GM21447 (cell line): ENCODE measurements at regions not wholly inside any gene's neighbourhood (a gene's known extent, or its start where the extent isn't known, plus 50 kb on each side); places are given as distances from the start of the nearest gene placed in this dataset.
"Not testable (repeated sequence)": the region's sequence is repeated elsewhere in the genome, so short reads cannot be mapped to it uniquely, and the experiment has no call there.

Experiments used
- ATAC-seq: cut with Tn5 transposase; IDR thresholded peaks from one replicate; pipeline ENCODE4 v1.9.1; 2021; ENCODE audit not compliant: unreplicated experiment

- no peak for ATAC-seq
Observed at GRCh38 chr2:17148407-17149145, 369.7 kb downstream of the RAD51AP2 start.

GRCh38 chr2:17146358-17146757 is 371.9 kb downstream of the RAD51AP2 start:
- ATAC-seq = no peak

- no peak for ATAC-seq
Observed at GRCh38 chr2:17136877-17137276, 381.4 kb downstream of the RAD51AP2 start.

GRCh38 chr2:17136231-17136630 is 382.0 kb downstream of the RAD51AP2 start:
- ATAC-seq = no peak

- ATAC-seq = no peak
Observed at GRCh38 chr2:17135619-17136018, 382.6 kb downstream of the RAD51AP2 start.

- ATAC-seq = no peak
Observed at GRCh38 chr2:17133052-17133671, 385.1 kb downstream of the RAD51AP2 start.

- ATAC-seq = not testable (repeated sequence)
Observed at GRCh38 chr2:17130627-17131026, 387.6 kb downstream of the RAD51AP2 start.

- no peak for ATAC-seq
Observed at GRCh38 chr2:17125989-17126620, 392.1 kb downstream of the RAD51AP2 start.

GRCh38 chr2:17124575-17125318 is 393.5 kb downstream of the RAD51AP2 start:
- peak; percentile 49 for ATAC-seq

GRCh38 chr2:17122887-17123501 is 395.2 kb downstream of the RAD51AP2 start:
- no peak for ATAC-seq

GRCh38 chr2:17115466-17115865 is 402.8 kb downstream of the RAD51AP2 start:
- ATAC-seq = no peak

GRCh38 chr2:17115042-17115441 is 403.2 kb downstream of the RAD51AP2 start:
- ATAC-seq = no peak

- no peak for ATAC-seq
Observed at GRCh38 chr2:17107871-17108270, 410.4 kb downstream of the RAD51AP2 start.

GRCh38 chr2:17107151-17107550 is 411.1 kb downstream of the RAD51AP2 start:
- no peak for ATAC-seq

GRCh38 chr2:17106418-17106817 is 411.8 kb downstream of the RAD51AP2 start:
- ATAC-seq = no peak

GRCh38 chr2:17104454-17104853 is 413.8 kb downstream of the RAD51AP2 start:
- peak; percentile 76 for ATAC-seq

- ATAC-seq = no peak
Observed at GRCh38 chr2:17101596-17101995, 416.6 kb downstream of the RAD51AP2 start.

- no peak for ATAC-seq
Observed at GRCh38 chr2:17101091-17101490, 417.1 kb downstream of the RAD51AP2 start.

- ATAC-seq = no peak
Observed at GRCh38 chr2:17095340-17095739, 422.9 kb downstream of the RAD51AP2 start.

GRCh38 chr2:17093712-17094111 is 424.5 kb downstream of the RAD51AP2 start:
- no peak for ATAC-seq

- ATAC-seq = no peak
Observed at GRCh38 chr2:17086990-17087389, 421.4 kb upstream of the CYRIA start.
